DOHH2 (cell line): ENCODE measurements at regions not wholly inside any gene's neighbourhood (a gene's known extent, or its start where the extent isn't known, plus 50 kb on each side); places are given as distances from the start of the nearest gene placed in this dataset.

Experiments
- H3F3A ChIP-seq: fragments of 200-600 bp; sonication (generic), shearing (Covaris generic); 2 replicates; pipeline ENCODE4 v1.6.0; 2016; ENCODE audit warnings: antibody characterized with exemption, mild to moderate bottlenecking; ENCODE audit not compliant: control insufficient read depth, insufficient read depth
- H3K27ac ChIP-seq: fragments of 200-600 bp; sonication (generic); 2 replicates; pipeline ENCODE4 v1.5.1; 2014; ENCODE audit warnings: low read depth, mild to moderate bottlenecking, low read length, moderate library complexity
- H3K27me3 ChIP-seq: fragments of 200-600 bp; sonication (generic); 2 replicates; pipeline ENCODE4 v1.6.1; 2014; ENCODE audit warnings: mild to moderate bottlenecking, low read length, mixed read lengths; ENCODE audit not compliant: control insufficient read depth
- H3K36me3 ChIP-seq: fragments of 200-600 bp; sonication (generic); 2 replicates; pipeline ENCODE4 v1.6.1; 2014; ENCODE audit warnings: mild to moderate bottlenecking, low read length, moderate library complexity, mixed read lengths; ENCODE audit not compliant: control insufficient read depth
- H3K4me1 ChIP-seq: fragments of 200-600 bp; sonication (generic); 2 replicates; pipeline ENCODE4 v1.6.1; 2014; ENCODE audit warnings: mild to moderate bottlenecking, low read length, mixed read lengths; ENCODE audit not compliant: control insufficient read depth
- H3K4me2 ChIP-seq: fragments of 200-600 bp; sonication (generic); 2 replicates; pipeline ENCODE4 v1.6.0; 2014; ENCODE audit warnings: mild to moderate bottlenecking, low read length, moderate library complexity
- H3K4me3 ChIP-seq: fragments of 200-600 bp; sonication (generic); 2 replicates; pipeline ENCODE4 v1.5.1; 2014; ENCODE audit warnings: mild to moderate bottlenecking, low read length, mixed read lengths
- H3K79me2 ChIP-seq: fragments of 200-600 bp; sonication (generic); 2 replicates; pipeline ENCODE4 v1.6.1; 2014; ENCODE audit warnings: mild to moderate bottlenecking, low read length, mixed read lengths; ENCODE audit not compliant: control insufficient read depth
- H3K9me2 ChIP-seq: fragments of 200-600 bp; sonication (generic); replicated peaks from 2 replicates; pipeline ENCODE4 v1.6.1; 2014; ENCODE audit warnings: mild to moderate bottlenecking, low read length, mixed read lengths; ENCODE audit not compliant: control insufficient read depth
- H3K9me3 ChIP-seq: fragments of 200-600 bp; sonication (generic); 2 replicates; pipeline ENCODE4 v1.6.1; 2014; ENCODE audit warnings: antibody characterized with exemption, low read length, mixed read lengths; ENCODE audit not compliant: control insufficient read depth, insufficient read depth
- H4K20me1 ChIP-seq: fragments of 200-600 bp; sonication (generic); 2 replicates; pipeline ENCODE4 v1.6.0; 2014; ENCODE audit warnings: low read depth, mild to moderate bottlenecking, antibody characterized with exemption, low read length, moderate library complexity; ENCODE audit not compliant: control insufficient read depth, insufficient read depth
- CTCF ChIP-seq: fragments of 200-600 bp; sonication (generic); IDR thresholded peaks from one replicate; pipeline ENCODE4 v1.5.1; 2014; ENCODE audit warnings: antibody characterized with exemption, mild to moderate bottlenecking, low read depth, low read length; ENCODE audit not compliant: poor library complexity, severe bottlenecking
- EZH2phosphoT487 ChIP-seq: fragments of 200-600 bp; sonication (generic); IDR thresholded peaks from 2 replicates; pipeline ENCODE4 v1.6.1; 2017; ENCODE audit warnings: borderline replicate concordance, mild to moderate bottlenecking, antibody characterized with exemption, low read length, moderate library complexity, mixed read lengths

DNA sequence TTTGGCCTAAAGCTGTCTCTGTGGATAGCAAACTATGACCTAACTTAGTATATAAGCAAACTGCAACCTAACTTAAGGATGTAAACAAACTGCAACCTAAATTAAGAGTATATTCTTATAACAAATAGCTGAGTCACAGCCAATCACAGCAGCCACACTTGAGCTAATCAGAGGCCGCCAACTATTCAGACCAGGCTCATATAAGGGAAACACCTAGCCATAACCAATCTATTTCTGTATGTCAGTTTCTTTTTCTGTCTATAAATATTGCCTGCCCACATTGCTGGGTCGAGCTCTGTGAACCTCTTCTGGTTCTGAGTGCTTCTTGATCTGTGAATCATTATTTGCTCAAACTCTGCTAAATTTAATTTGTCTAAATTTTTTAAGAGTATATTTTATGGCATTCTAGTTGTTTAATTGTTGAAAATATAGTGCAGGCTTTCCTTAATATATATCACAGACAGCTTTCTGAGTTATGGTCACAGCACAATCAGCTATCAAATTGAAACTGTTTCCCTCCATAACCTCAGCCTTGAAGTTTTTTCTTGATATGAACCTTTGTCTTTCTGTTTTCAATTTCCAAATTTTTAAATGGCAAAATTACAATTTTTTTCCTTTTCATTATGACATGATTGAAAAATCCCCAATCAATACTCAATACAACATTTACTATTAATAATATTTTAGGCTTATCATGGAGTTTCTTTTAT, 327.1 kb upstream of the NUDT12 start:
- Histone ChIP-seq H3F3A (no peaks in the 10 kb centered on the region), H3K9me3 (no peaks in the 10 kb centered on the region), H3K4me2 (no peak overlapping the region)

GRCh38 chr5:103886826-103887225, 324.2 kb upstream of the NUDT12 start:
- H3K4me2 ChIP-seq = no peak overlapping the region
- no peaks in the 10 kb centered on the region for H4K20me1 ChIP-seq
- no peaks in the 10 kb centered on the region for H3K4me1 ChIP-seq
- no peaks in the 10 kb centered on the region for H3K79me2 ChIP-seq
- H3K9me2 ChIP-seq = no peaks in the 10 kb centered on the region
- H3K4me3 ChIP-seq = no peak overlapping the region
- H3K36me3 ChIP-seq = no peaks in the 10 kb centered on the region
- H3F3A ChIP-seq = no peaks in the 10 kb centered on the region
- no peaks in the 10 kb centered on the region for H3K27me3 ChIP-seq
- no peak overlapping the region for H3K27ac ChIP-seq
- H3K9me3 ChIP-seq = no peaks in the 10 kb centered on the region
- TF ChIP-seq CTCF = no peak
- no peak for TF ChIP-seq EZH2phosphoT487

More for the DNA sequence above, 327.1 kb upstream of the NUDT12 start:
- Histone ChIP-seq H3K27me3 (no peaks in the 10 kb centered on the region), H3K9me2 (no peaks in the 10 kb centered on the region), H3K27ac (no peak overlapping the region), H3K4me1 (no peaks in the 10 kb centered on the region), H3K36me3 (no peaks in the 10 kb centered on the region), H3K4me3 (no peak overlapping the region), H3K79me2 (no peaks in the 10 kb centered on the region), H4K20me1 (no peaks in the 10 kb centered on the region)
- TF ChIP-seq EZH2phosphoT487 (no peak), CTCF (no peak)

DNA sequence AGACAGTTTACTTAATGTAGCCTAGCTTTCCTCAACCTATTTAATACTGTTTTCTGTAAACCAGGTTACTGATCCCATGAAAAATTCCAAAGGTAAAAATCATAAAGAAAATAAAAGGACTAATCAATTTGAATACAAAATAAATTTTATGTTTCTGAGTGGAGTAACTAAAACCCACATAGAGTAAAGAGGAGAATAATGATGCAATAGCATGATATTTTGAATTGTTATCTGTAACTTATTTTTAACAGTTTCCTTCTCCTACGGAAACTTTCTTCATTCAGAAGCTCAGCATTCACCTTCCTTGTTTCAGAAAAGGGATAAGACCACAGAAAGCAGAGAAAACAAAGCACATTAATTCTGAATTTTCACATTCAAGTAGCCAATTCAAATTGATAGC, 320.6 kb upstream of the NUDT12 start:
- Histone ChIP-seq H3K4me2 (no peak overlapping the region), H4K20me1 (no peaks in the 10 kb centered on the region), H3K9me3 (no peaks in the 10 kb centered on the region), H3K27ac (no peak overlapping the region), H3K27me3 (no peaks in the 10 kb centered on the region), H3K79me2 (no peaks in the 10 kb centered on the region), H3K9me2 (no peaks in the 10 kb centered on the region; the same call in 1 of the 2 replicates), H3K36me3 (no peaks in the 10 kb centered on the region), H3K4me1 (no peaks in the 10 kb centered on the region), H3F3A (no peaks in the 10 kb centered on the region), H3K4me3 (no peak overlapping the region)
- no peak for TF ChIP-seq EZH2phosphoT487
- no peak for TF ChIP-seq CTCF
